ENCODE measurements at regions not wholly inside any gene's neighbourhood (a gene's known extent, or its start where the extent isn't known, plus 50 kb on each side); places are given as distances from the start of the nearest gene placed in this dataset.

- Histone ChIP-seq H3K79me2 (ENCODE audit: insufficient read depth, low read length) (no peaks in the 10 kb centered on the region), H4K20me1 (ENCODE audit: control insufficient read depth, insufficient read depth, insufficient read length) (no peaks in the 10 kb centered on the region), H3K14ac (ENCODE audit: insufficient read depth, low read length) (no peak overlapping the region), H3K27me3 (ENCODE audit: insufficient read depth, low read length) (no peaks in the 10 kb centered on the region), H2BK120ac (ENCODE audit: low read depth, low read length, poor library complexity, severe bottlenecking) (no peak overlapping the region), H3K4me2 (ENCODE audit: insufficient read depth, insufficient read length, low read length) (no peak overlapping the region), H3K23me2 (ENCODE audit: insufficient read length, low read depth, low read length, poor library complexity, severe bottlenecking) (no peaks in the 10 kb centered on the region), H2AK5ac (ENCODE audit: insufficient read length, low read length) (no peak overlapping the region), H2BK15ac (ENCODE audit: low read depth, low read length) (no peak overlapping the region), H4K8ac (replicated peaks; ENCODE audit: insufficient read length, low read depth, low read length) (no peak overlapping the region), H4K5ac (ENCODE audit: insufficient read length, low read depth, low read length) (no peak overlapping the region), H2BK20ac (ENCODE audit: low read depth, low read length, poor library complexity, severe bottlenecking) (no peak overlapping the region), H3K23ac (ENCODE audit: insufficient read length, low read depth, low read length) (no peak overlapping the region), H3K4me1 (ENCODE audit: insufficient read depth, low read length) (no peaks in the 10 kb centered on the region), H3K9ac (ENCODE audit: extremely low read depth, insufficient read length, low read length) (no peak overlapping the region), H3K27ac (ENCODE audit: insufficient read length, low read depth, low read length) (no peak overlapping the region), H3K4ac (ENCODE audit: low read depth, low read length) (no peak overlapping the region), H3T11ph (ENCODE audit: low read length) (no peak overlapping the region), H2AFZ (ENCODE audit: low read length) (no peak overlapping the region), H2BK12ac (ENCODE audit: insufficient read length, low read depth, low read length) (no peak overlapping the region), H2BK5ac (ENCODE audit: insufficient read length, low read length) (no peak overlapping the region), H3K18ac (ENCODE audit: insufficient read length, low read depth, low read length) (no peak overlapping the region), H3K9me3 (ENCODE audit: control insufficient read depth, low read depth, low read length) (peaks cover 13% of the 10 kb centered on the region), H4K91ac (ENCODE audit: insufficient read length, low read depth, low read length) (no peak overlapping the region), H3K79me1 (ENCODE audit: insufficient read depth, low read depth, low read length, poor library complexity, severe bottlenecking) (no peaks in the 10 kb centered on the region), H3K56ac (ENCODE audit: insufficient read length, low read depth, low read length) (no peak overlapping the region)
- Mint-ChIP-seq H3K36me3 (ENCODE audit: insufficient read depth in 1 of 3, low read depth in 3 of 3) (peaks cover 11 to 22% (median 16%) of the 10 kb centered on the region in 3 experiments), H3K4me1 (peaks cover 2 to 4% of the 10 kb centered on the region in 2 experiments; a peak in 2 of 4 replicates), H3K4me3 (no peak overlapping the region), H3K27me3 (ENCODE audit: low read depth) (peaks cover 2% of the 10 kb centered on the region; the same call in 1 of the 2 replicates), H3K27ac (no peak overlapping the region), H3K9me3 (peaks cover 26 to 40% of the 10 kb centered on the region in 2 experiments)
- no peak for DNase-seq
- WGBS (ENCODE audit: extremely low coverage, insufficient read length, low lambda C conversion rate): no CpG with 5 or more reads among the region's 1 CpG
- TF ChIP-seq, protein P1, sequence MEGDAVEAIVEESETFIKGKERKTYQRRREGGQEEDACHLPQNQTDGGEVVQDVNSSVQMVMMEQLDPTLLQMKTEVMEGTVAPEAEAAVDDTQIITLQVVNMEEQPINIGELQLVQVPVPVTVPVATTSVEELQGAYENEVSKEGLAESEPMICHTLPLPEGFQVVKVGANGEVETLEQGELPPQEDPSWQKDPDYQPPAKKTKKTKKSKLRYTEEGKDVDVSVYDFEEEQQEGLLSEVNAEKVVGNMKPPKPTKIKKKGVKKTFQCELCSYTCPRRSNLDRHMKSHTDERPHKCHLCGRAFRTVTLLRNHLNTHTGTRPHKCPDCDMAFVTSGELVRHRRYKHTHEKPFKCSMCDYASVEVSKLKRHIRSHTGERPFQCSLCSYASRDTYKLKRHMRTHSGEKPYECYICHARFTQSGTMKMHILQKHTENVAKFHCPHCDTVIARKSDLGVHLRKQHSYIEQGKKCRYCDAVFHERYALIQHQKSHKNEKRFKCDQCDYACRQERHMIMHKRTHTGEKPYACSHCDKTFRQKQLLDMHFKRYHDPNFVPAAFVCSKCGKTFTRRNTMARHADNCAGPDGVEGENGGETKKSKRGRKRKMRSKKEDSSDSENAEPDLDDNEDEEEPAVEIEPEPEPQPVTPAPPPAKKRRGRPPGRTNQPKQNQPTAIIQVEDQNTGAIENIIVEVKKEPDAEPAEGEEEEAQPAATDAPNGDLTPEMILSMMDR (conservative IDR thresholded peaks at IDR 0.05): no peak
Observed at GRCh38 chr12:127178463-127178862, 1088.5 kb upstream of the TMEM132C start.

All from H9 (cell line).